ENCODE measurements at regions not wholly inside any gene's neighbourhood (a gene's known extent, or its start where the extent isn't known, plus 50 kb on each side); places are given as distances from the start of the nearest gene placed in this dataset.

- TF ChIP-seq CTCF (IDR thresholded peaks at IDR 0.05; ENCODE audit: poor library complexity) (no peak), EZH2 (IDR thresholded peaks at IDR 0.05; ENCODE audit: borderline replicate concordance) (no peak)
These were observed 202.8 kb upstream of the RND3 start for GRCh38 chr2:150690261-150690660.
